Stimulated activated CD4-positive, alpha-beta T cell treated with anti-CD3 and anti-CD28 coated beads, Interleukin-15, amount 100 ng/mL, for 1 hour (primary cell): ENCODE measurements at regions not wholly inside any gene's neighbourhood (a gene's known extent, or its start where the extent isn't known, plus 50 kb on each side); places are given as distances from the start of the nearest gene placed in this dataset.
"Not testable (repeated sequence)": the region's sequence is repeated elsewhere in the genome, so short reads cannot be mapped to it uniquely, and the experiment has no call there.

Experiments
- DNase-seq, 2 donors: peaks; one replicate each; pipeline ENCODE4 v3.0.0-alpha.2; 2020; ENCODE audit warnings: low read depth in 1 of 2, low spot score in 1 of 2

- DNase-seq, result no peak
These were observed 326.7 kb downstream of the BCOR start for GRCh38 chrX:39771089-39771488.

GRCh38 chrX:39772057-39772832 lies 325.5 kb downstream of the BCOR start:
- peak; percentile 13 to 43 for DNase-seq

DNA sequence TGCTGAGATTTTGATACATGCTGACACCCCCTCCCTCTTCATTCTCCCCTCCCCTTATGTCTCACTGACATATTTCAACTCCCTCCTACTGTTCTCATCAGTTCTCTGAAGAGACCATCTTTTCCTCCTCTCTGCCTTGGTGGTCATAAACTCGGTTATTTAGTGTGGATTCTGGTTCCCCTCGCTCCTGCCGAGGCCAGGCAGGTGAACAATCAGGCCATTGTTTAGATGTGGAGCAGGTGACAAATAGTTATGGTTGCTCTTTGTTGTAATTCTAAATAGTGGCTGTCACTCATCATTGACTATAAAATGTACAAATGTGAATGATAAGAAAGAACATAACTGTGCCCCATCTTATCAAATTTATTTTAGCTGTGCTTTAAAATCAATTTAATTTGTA lies 324.6 kb downstream of the BCOR start:
- no peak for DNase-seq

DNA sequence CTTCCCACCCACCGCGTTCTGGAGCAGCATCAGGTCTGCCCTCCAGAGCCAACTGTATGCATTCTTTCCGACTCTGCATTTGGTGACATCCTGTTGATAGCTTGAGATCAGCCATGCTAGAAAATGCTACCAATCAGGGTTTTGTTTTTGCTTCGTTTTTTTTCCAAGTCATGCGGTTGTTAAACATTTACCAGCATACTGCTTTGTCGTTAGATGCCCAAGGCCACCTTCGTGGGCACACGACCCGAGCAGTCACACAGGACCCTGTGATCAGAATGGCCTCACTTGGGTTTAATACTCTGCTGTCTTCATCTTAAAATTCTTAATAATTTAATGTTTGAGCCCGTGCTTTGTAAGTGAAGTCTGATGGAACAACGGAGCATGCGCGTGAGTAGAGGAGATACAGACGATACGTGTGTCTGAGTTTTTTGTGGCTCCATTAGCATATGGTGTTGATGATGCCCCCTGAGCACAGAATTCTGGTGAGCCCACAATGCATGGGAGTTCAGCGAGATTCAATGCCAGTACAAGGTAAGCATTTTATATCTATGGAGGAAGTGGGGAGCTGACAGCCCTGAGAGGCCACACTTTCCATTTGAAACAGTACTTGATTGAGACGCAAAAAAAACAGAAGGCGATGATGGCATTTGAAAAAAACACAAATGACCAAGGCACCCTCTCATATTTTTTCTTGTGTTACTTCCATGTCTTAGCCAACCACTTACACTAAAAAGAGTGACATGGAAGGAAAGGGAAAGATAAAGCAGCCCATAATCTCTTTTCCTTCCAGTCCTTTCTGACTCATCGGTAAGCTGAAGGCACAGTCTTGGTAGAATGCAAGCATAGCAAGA lies 323.6 kb downstream of the BCOR start:
- DNase-seq, result no peak

GRCh38 chrX:39774774-39775328 lies 322.9 kb downstream of the BCOR start:
- DNase-seq, result no peak

GRCh38 chrX:39777623-39778025 lies 320.1 kb downstream of the BCOR start:
- DNase-seq, result no peak

DNA sequence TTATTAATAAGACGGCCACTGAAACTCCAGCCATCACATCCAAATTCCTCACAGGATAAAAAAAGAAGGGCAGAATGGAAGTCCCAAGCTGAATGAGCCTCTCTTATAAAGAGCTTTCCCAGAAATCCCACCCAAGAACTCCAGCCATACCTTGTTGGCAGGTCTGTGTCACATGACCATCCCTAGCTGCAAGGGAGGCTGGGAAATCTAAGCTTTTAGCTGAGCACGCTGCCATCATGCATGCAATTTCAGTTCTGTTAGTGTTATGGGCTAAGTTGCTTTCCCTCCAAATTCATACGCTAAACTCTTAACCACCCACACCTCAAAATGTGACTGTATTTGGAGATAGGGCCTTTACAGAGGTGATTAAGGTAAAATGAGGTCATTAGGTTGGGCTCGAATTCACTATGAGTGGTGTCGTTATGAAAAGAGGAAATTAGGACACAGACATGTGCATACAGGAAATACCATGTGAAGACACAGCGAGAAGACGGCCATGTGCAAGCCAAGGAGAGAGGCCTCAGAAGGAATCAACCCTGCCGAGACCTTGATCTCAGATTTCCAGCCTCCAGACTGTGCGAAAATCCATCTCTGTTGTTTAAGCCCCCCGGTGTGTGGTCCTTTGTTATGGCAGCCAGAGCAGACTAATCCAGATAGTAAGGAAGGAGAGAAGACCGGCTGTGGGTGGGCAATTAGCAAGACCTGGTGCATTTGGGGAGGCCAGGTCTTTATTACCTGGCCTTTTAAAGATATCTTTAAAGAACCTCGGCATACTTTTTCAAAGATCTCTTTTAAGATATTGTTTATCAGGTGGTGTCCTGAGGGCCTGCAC lies 317.6 kb downstream of the BCOR start:
- no peak for DNase-seq

DNA sequence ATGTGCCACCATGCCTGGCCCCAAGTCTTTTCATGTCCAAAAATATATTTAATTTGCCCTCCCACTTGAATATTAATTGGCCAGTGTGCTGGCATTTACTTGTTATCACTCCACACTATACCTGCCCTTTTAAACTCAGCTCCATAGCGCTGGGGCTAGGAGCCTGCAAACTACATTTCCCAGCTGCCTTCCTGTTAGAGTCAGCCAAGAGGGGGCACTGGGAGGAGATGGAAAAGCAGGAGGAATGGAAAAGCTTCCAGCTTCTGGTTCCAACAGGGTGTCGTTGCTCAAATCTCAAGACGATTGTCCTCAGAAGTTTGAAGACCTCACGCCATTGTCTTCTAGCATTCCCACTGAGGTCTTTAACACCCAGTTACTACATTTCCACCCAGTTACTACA lies 315.5 kb downstream of the BCOR start:
- DNase-seq, result no peak

DNA sequence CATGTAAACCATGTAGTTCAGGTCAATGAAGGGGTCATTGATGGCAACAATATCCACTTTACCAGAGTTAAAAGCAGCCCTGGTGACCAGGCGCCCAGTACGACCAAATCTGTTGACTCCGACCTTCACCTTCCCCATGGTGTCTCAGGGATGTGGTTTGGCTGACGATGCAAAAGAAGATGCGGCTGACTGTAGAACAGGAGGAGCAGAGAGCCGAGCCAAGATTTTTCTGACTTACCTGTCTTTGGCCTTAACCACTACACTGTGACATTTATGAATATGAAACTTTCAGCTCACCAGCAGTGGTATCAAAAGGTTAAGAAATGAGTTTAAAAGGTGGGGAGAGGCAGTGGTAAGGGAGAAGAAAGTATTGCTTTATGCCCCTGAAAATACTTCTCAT lies 309.8 kb downstream of the BCOR start:
- no peak for DNase-seq

DNA sequence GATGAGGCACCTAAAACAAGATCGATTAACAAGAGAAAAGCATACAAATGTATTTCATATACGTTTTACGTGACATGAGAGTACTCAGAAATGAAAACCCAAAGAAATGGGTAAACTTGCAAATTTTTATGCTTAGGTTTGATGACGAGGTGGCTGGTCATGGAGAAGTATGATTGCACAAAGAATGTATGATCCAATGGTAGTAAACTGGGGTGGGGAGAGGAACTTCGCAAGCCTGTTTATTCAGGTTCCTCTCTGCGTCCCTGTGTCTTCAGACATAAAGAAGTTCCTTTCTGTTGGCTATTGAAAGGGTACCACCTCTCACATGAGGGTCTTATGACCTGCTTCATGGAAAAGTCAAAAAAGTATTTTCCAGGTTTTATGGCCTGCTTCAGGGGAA lies 309.2 kb downstream of the BCOR start:
- no peak for DNase-seq

- no peak for DNase-seq
These were observed 306.1 kb downstream of the BCOR start for GRCh38 chrX:39791691-39792090.

- no peak for DNase-seq
These were observed 302.2 kb downstream of the BCOR start for GRCh38 chrX:39795605-39796004.

DNA sequence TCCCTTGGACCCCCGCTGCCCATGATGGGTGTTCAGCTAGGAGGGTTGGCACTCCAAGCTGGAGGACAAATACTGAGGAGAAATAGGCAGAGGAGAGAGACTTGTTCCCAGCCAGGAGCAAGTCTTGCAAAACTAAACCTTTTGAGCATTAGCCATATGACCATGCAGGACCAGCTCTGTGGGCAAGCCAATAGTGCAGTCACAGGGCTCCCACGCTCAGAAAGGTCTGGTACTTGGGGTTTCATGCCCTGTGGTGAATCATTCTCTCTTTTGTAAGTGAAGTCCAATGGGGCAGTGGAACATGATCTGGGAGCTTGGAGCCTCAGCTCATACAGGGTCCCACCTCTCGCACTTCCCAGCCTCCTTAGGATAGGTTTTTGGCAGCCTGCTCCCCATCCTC lies 300.9 kb downstream of the BCOR start:
- DNase-seq, result no peak

- DNase-seq, result not testable (repeated sequence)
These were observed 299.3 kb downstream of the BCOR start for GRCh38 chrX:39798488-39798887.

DNA sequence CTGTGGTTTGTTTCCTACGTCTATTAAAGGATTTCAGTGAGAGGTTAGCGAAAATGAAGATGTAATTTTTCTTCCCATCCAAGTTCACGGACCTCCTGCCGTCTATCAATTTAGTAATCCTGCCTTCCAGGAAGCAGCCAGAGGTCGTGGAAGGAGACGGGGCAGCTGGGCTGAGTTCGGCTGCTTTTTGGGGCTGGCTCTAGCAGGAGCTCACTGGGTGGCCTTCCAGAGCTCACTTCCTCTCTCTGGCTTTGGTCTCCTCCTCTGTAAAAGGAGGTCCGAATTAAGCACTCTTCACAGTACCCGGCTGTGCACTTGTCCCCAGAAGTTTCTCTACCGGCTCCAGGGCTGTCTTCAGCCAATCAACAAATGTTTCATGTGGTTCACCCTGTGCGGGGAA lies 295.4 kb downstream of the BCOR start:
- DNase-seq, result no peak

GRCh38 chrX:39802908-39803307 lies 294.9 kb downstream of the BCOR start:
- DNase-seq, result no peak

DNA sequence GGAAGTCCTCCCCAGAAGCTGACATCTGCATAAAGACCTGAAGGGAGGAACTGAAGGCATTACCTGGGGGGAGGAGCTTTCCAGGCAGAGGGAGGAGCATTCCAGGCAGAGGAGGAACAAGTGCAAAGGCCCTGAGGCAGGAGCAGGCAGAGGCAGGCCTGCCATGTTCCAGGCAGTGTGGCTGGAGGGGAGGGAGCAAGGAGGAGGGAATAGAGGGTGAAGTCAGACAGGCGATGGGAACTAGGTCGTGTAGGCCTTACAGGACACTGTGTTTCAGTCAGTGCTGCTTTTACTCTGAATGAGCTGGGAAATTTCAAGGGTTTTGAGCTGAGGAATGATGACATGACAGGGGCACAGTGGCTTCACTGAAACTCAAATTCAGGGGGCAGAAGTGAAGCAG lies 292.7 kb downstream of the BCOR start:
- no peak for DNase-seq

DNA sequence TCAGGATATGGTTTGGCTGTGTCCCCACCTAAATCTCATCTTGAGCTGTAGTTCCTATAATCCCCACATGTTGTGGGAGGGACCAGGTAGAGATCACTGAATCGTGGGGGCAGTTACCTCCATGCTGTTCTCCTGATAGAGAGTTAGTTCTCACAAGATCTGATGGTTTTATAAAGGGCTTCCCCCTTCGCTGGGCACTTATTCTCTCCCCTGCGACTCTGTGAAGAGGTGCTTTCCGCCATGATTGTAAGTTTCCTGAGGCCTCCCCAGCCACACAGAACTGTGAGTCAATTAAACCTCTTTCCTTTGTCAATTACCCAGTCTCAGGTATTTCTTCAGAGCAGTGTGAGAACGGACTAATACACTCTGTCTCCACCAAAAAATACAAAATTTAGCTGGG lies 291.9 kb downstream of the BCOR start:
- no peak for DNase-seq

GRCh38 chrX:39808471-39808917 lies 289.3 kb downstream of the BCOR start:
- no peak for DNase-seq

DNA sequence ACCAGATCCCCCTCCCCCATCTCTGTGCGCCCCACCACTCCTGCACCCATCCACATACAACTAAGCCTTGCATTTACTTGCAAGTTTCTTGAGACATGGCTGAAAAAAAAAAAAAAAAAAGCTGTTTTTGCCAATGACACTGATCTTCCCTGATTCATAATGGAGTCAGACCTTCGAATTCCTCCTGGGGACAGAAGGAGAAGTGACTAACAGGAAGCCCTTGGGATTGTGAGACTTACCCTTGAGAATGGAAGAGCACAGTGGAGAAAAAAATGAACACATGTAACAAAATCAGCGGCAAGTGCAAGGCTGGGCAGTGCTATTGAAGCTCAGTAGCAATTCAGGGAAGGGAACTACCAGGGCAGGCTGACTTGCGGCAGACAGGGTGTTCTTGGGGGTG lies 288.4 kb downstream of the BCOR start:
- DNase-seq, result no peak

- DNase-seq, result no peak
These were observed 286.9 kb downstream of the BCOR start for GRCh38 chrX:39810901-39811300.
